Stimulated activated CD8-positive, alpha-beta memory T cell treated with anti-CD3 and anti-CD28 coated beads, Interleukin-2, amount 100 ng/mL, for 1 hour (primary cell): ENCODE measurements at regions not wholly inside any gene's neighbourhood (a gene's known extent, or its start where the extent isn't known, plus 50 kb on each side); places are given as distances from the start of the nearest gene placed in this dataset.

Source experiments
- DNase-seq, 2 donors: peaks; one replicate each; pipeline ENCODE4 v3.0.0-alpha.2; 2020; ENCODE audit warnings: low read depth in 2 of 2

- DNase-seq: no peak
These were observed 62.7 kb upstream of the LSM14A start for GRCh38 chr19:34109596-34109995.

- DNase-seq: no peak
These were observed 53.2 kb upstream of the LSM14A start for GRCh38 chr19:34118879-34119748.

- no peak for DNase-seq
These were observed 52.2 kb upstream of the LSM14A start for GRCh38 chr19:34120141-34120540.

GRCh38 chr19:34120846-34121639 lies 51.3 kb upstream of the LSM14A start:
- peak; percentile 2 to 26 for DNase-seq
